ENCODE measurements at regions not wholly inside any gene's neighbourhood (a gene's known extent, or its start where the extent isn't known, plus 50 kb on each side); places are given as distances from the start of the nearest gene placed in this dataset.
"Not testable (repeated sequence)": the region's sequence is repeated elsewhere in the genome, so short reads cannot be mapped to it uniquely, and the experiment has no call there.

DNA sequence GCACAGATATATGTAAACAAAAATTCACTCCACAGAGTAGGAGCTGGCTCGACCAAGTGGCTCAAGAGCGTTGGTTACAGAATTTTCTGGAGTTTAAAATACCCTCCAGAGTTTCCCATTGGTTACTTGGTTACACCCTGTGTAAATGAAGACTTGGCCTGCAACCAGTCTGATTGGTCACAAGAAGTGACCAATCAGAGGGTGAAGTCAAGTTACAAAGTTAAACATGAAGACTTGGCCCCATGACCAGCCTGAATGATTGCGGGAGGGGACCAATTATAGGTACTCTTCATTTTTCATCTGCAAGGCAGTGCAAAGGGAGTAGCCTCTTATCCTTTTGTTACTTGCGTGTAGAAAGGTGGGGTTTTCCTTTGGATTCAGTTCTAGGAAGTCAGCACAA is 121.3 kb upstream of the SALL1 start:
- DNase-seq = no peak

DNA sequence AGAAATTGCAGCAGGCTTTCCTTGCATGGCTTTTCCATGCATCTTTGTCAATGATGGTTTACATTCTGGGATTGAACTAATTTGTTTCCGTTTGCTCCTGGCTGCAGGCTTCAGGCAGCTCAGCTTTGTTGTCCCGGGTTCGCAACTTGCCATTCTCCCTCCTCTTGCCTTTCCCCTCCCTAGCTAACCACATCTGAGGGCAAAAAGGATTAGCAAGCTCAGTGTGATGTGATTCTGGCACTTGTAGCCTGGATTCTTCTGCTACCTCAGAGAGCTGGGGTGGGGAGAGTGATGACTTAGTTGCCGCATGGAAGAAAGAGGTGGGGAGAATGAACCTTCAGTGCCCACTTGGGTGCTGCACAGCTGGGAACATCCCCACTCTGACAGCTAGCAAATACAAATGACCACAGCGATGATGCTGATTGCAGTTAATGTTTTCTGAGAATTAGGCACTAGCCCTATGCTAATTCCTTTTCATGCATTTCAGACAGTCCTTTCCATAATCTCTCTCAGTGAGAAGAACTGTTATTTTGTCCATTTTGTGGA is 120.2 kb upstream of the SALL1 start:
- DNase-seq = no peak

- peak; percentile 1 for DNase-seq
Observed at GRCh38 chr16:51268237-51268636, 117.2 kb upstream of the SALL1 start.

DNA sequence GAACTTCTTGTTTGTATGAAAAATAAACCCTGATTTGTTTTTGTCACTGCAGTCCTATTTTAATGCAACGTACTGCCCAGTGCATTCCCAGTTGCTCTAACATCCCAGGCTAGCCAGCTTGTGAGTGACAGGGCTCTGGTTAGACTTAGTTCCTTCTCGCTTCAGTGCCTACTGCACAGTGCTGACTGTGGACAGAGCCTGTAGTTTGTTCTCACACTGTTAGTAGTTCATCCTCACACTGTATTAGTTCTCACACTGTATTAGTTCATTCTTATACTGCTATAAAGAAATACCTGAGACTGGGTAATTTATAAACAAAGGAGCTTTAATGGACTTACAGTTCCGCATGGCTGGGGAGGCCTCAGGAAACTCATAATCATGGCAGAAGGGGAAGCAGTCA is 116.6 kb upstream of the SALL1 start:
- no peak for DNase-seq

DNA sequence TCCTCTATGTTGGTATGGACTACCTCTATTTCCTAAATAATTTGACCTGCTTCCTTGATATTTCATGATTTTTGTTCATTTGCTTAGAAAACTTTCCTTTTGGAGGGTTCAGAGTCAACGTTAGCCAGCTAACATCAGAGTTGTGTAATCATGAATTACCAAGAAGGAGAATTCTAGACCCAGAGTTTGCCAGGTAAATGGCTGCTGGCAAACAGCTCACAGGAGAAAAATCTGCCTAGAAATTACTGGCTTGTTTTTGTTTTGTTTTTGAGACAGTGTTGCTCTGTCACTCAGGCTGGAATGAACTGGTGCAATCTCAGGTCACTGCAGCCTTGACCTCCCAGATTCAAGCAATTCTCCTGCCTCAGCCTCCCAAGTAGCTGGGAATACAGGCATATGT is 111.4 kb upstream of the SALL1 start:
- no peak for DNase-seq

GRCh38 chr16:51261919-51262318 is 110.8 kb upstream of the SALL1 start:
- DNase-seq = no peak

DNA sequence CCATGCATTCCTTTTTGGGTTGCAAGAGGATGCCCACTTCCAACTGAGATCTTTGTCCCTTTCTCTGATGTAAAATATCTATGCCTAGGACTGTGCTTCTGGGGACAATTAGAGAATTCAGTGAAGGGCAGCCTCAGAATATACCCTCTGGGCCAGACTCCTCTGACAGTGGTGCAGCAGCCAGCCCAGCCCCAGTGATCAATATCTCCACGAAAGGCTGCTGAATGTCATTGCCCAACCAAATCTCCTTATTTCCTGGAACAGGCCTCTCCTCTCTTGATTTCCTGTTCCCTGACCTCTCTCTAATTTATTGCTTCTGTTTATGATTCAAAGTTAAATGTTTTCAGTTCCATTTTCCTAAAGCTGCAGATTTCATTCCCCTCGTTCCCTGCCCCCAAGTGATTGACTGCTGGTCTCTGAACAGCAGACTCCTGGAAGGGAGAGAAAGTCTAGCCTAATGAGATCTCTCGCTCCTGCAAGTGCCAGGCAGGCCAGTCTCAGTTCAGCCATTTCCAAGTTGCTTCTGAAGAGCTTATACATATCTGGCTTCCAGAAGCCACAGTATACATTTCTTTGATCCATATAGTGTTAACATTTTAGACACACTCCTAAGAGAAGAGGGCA is 104.4 kb upstream of the SALL1 start:
- DNase-seq = no peak

- not testable (repeated sequence) for DNase-seq
Observed at GRCh38 chr16:51254390-51254789, 103.3 kb upstream of the SALL1 start.

DNA sequence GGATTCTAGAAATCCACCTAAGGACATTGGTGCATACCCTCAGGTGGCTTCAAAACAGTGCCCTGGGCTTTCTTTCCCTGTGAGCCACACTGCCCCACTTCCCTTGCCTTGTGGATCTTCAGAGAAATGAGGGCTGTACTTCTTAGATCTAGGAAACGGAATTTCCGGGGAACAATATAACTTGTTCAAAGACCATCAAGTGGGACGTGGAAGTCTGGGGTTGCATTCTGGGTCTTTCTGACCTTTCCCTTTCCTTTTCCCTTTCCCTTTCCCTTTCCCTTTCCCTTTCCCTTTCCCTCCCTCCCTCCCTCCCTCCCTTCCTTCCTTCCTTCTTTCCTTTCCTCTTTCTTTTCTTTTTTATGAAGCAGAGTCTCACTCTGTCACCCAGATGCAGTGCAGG is 97.1 kb upstream of the SALL1 start:
- DNase-seq = no peak

DNA sequence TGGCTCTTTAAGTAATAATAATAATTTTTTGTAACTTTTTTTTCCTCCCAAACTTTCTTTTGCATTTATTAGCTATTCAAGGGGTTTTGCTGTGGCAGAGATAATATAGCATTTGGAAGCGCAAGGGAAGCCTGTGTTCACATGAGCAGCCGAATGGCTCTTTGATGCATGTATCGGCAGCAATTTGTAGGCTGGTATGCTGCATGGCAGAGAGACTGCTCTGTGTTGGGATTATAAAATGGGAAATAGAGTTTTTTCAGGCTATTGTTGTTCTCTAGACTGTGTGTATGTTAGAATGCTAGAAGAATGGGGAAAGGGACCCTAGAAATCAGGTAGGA is 94.6 kb upstream of the SALL1 start:
- DNase-seq = no peak

- DNase-seq = no peak
Observed at GRCh38 chr16:51244887-51245657, 94.0 kb upstream of the SALL1 start.

DNA sequence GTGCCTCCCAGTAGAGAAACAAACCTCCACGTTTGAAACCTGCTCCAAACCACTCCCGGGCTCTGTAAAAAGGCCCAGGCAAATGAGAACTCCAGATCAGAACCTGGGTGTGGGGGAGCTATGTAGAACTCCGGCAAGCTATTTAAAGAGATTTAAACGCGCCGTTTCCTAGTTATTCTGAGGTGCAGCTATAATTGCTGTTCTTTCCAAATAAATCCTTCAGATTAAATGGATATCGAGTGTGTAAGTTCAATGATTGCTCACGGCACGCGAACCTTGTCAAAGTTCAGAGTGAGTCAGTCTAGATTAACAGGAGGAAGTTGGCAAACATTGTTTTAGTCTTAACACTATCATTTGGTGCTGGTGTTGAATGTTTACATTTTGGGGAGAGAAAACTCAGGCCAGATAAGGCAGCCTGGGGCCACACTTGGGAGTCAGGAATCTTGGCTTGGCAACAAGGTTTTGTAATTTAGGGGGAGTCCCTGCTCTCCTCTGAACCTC is 92.9 kb upstream of the SALL1 start:
- no peak for DNase-seq

GRCh38 chr16:51242296-51242994 is 91.4 kb upstream of the SALL1 start:
- no peak for DNase-seq

GRCh38 chr16:51239196-51239595 is 88.1 kb upstream of the SALL1 start:
- no peak for DNase-seq

DNA sequence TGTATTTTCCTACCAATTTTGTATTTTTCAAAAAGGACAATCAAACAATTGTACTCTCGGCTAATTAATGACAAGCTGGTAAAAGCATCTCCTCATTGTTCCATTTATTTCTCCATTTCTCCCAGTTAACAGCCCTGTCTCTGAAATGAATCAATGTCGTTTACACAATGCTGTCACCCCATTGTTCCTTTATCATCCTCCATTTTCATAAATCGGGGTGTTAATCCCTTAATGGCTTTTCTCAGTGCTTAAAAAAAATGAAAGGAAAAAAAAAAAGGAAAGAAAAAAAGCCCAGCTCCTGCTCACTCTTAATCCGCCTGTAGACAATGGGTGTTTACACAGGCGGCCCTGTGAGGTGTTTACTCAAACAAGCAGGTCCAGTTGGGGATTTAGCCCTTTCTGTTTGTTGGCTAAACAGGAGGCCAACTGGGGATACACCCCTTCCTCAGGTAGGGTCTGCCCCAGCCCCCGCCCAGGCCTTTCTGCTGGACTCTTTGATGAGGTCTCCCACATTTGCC is 86.8 kb upstream of the SALL1 start:
- DNase-seq = no peak

GRCh38 chr16:51237207-51237606 is 86.1 kb upstream of the SALL1 start:
- DNase-seq = no peak

DNA sequence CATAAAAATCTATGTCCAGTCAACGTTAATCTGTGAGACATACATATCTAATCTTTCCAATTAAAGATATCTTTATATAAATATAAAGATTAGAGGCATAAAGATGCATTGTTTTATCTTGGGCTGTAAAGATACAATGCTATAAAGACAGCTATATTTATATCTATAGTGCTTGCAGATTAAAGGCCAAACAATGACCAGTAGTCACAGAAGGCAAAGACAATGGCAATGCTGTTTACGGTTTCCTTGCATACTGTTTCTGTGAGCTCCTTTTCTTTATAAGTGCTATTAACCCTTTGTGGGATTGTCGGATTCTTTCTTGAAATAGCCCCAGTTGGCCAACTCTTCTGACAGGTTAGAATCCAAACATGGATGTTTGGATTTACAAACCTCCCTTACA is 85.5 kb upstream of the SALL1 start:
- no peak for DNase-seq

DNA sequence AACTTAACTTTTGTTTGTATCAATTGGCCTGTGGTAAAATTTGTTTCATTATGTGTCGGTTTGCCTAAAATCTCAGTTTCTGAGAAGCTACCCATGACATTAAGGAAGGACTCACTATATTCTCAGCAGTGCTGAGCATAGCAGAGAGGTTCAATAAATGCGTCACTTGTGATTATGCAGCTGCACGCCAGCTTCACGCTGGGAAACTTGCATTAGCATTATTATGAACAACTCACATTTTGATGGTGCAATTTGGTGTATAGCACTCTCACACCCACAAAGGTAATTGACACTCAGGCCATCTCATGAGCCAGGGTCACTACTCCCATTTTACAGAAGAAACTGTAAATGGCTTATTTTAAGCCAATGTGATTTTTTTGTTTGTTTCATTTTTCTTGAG is 80.6 kb upstream of the SALL1 start:
- DNase-seq = no peak

DNA sequence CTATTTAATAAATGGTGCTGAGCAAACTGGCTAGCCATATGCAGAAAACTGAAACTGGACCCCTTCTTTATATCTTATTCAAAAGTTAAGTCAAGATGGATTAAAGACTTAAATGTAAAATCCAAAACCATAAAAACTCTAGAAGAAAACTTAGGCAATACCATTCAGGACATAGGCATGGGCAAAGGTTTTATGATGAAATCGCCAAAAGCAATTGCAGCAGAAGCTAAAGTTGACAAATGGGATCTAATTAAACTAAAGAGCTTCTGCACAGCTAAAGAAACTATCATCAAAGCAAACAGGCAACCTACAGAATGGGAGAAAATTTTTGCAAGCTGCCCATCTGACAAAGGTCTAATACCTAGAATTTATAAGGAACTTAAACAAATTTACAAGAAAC is 79.0 kb upstream of the SALL1 start:
- DNase-seq = not testable (repeated sequence)

DNA sequence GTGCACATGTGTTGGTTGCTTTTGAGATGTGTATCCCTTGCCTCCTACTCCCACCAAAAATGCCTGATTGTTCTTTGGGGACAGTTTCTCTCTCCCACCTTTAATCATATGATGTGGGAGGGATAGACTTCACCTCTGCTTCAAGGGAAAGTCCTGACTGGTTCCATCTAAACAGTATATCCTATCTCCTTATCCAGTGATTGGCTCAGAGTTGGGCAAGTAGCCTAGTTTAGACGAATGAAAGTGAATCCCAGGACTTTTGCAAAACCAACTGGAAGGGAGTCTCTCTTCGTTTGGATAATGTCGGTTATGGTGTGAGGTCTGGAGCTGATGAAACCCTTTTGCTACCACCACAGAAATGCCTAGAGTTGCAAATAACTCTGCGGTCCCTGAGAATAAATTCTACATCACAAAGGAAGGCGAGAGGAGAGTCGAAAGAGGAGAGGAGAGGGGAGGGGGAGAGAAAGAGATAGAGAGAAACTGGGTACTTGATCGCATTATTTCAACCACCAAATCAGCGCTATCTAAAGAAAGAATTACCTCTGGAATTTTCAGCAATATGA is 77.1 kb upstream of the SALL1 start:
- no peak for DNase-seq

GRCh38 chr16:51225878-51226277 is 74.8 kb upstream of the SALL1 start:
- no peak for DNase-seq

- DNase-seq = no peak
Observed at GRCh38 chr16:51224317-51224716, 73.2 kb upstream of the SALL1 start.

DNA sequence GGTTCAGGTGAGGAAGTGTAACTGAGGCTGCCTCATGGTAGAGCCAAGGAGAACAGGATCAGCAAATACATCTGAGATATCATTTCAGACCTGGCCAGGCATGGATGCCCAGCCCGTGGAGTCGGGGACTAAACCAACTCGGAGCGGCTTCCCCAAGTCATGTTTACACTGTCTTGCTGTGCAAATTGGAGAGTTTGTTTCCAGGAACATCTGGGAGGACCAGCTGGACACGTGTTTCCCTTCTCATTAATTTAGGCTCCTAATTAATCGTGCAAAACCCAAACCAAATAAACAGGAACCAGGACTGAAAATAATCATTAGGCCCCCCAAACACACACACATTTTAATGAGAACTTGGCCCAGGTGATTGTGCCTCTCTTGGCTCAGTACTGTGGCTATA is 70.9 kb upstream of the SALL1 start:
- no peak for DNase-seq

Measured in DMS79 treated with DMSO at 0.1 percent for 48 hours (cell line).